ENCODE measurements at regions not wholly inside any gene's neighbourhood (a gene's known extent, or its start where the extent isn't known, plus 50 kb on each side); places are given as distances from the start of the nearest gene placed in this dataset.

DNA sequence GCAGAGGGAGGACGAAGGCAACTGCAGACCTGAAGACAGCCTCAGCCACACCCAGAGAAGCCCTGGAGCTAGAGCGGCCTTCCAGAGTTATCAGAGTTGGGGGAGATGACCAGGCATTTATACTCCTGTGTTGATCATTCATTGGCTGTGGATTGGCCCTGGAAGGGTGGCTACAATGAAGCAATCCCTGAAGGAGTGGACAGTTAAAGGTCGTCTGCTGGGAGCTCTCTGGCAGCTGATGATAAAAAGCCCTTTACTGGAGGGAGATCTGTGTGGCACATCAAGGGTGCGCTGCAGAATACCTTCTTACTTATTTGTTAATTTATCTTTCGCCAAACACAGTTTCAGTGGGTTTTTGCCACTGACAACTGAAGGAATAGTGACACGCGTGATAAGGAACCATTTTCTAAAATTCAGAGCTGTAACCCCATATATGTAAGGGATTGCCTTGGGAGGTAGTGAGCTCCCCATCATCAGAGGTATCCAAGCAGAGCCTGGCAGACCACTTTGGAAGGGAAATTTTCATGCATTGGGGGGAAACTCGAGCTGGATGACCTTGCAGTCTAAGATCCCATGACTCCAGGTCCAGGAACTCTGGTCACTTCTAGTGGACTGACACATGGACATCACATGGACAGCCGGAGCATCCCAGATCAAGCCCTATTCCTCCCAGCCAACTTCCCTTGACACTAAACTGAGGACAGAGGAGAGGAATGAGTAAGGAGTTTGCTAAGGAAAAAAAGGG is 126.4 kb upstream of the GADD45A start:
- in situ Hi-C loops (cut with MboI; ENCODE audit: low sequenced_read_pairs): no loop called here

GRCh38 chr1:67559222-67559700 is 125.7 kb upstream of the GADD45A start:
- in situ Hi-C loops (cut with MboI; ENCODE audit: low sequenced_read_pairs): no loop called here

DNA sequence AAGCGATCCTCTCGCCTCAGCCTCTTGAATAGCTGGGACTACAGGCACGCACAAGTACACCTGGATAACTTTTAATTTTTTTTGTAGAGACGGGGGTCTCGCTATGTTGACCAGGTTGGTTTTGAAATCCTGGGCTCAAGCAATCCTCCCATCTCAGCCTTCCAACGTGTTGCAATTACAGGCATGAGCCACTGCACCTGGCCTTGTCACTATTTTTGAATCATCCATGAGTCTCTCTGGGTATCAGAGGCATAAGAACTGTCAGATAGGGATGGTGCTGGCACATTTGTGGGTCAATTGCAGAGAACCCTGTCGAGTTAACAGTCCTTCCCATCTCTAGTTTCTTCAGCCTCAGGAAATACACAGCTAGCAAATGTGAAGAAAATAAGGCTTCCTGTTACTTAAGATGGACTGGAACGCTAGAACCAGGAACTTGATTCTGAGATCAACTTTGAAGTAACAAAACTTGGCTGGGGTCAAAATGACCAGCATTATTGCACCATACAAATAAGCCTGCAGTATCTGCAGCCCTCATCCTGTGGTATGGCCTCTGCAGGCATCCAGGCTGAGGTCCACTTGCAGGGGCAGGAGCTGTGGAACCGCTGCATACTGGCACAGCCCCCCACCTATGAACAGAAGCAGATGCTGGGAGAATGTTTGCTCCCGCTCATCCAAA is 124.3 kb upstream of the GADD45A start:
- in situ Hi-C loops (cut with MboI; ENCODE audit: low sequenced_read_pairs): no loop called here

GRCh38 chr1:67561704-67562113 is 123.3 kb upstream of the GADD45A start:
- in situ Hi-C loops (cut with MboI; ENCODE audit: low sequenced_read_pairs): no loop called here

DNA sequence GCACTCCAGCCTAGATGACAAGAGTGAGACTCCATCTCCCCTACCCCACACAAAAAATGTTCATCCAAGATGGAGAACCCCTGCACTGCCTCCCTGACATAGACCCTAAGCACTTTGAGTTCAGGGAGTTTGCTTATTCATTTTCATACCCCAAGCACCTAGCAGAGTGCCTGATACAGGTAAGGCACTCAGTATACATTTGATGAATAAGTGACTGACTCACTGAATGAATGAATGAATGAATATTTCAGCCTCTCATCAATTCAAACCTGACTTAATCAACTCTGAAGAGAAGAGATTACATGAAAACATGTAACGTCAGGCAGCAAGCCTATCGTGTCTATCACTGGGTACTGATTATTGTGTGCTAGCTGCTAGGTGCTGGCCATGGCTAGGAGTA is 121.3 kb upstream of the GADD45A start:
- in situ Hi-C loops (cut with MboI; ENCODE audit: low sequenced_read_pairs): no loop called here

DNA sequence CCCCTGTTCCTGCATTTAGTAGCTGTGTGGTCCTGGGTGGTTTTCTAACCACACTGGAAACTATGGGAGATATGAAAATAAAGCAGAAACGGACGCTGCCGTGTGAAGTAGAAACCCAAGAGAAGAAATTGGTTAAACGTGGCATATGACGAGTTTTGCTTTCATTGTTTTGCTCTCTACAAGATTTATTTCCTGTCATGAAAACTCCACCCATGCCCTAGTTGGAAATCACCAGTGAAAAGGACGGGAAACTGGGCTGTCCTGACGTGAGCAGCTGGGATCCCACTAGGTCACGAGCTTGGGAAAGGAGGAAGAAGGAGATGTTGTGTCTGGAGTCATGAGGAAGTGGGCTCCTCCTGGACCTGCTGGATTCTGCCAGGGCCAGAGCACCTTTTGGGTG is 120.8 kb upstream of the GADD45A start:
- in situ Hi-C loops (cut with MboI; ENCODE audit: low sequenced_read_pairs): no loop called here

GRCh38 chr1:67566803-67567377 is 118.1 kb upstream of the GADD45A start:
- in situ Hi-C loops (cut with MboI; ENCODE audit: low sequenced_read_pairs): no loop called here

- in situ Hi-C loops (cut with MboI; ENCODE audit: low sequenced_read_pairs): no loop called here
Measured at GRCh38 chr1:67570486-67571143, 114.4 kb upstream of the GADD45A start.

DNA sequence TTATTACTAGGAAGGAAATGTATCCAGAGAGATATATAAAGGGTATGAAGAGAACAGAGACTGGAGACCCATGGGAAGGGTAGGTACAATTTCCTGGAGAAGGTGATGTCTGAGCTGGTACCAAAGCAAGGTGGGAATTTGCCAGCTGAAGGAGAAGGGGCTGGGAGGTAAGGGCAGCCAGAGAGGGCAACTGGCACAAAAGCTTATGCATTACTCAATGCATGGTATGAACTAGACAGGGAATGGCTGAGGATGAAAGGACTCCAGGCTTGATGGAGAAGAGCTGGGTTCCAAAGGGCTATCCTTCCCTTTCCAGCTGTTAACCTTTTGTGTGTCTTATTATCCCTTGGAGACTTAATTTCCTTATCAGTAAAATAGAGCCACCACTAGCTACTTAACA is 113.6 kb upstream of the GADD45A start:
- in situ Hi-C loops (cut with MboI; ENCODE audit: low sequenced_read_pairs): no loop called here

GRCh38 chr1:67571901-67572593 is 113.0 kb upstream of the GADD45A start:
- in situ Hi-C loops (cut with MboI; ENCODE audit: low sequenced_read_pairs): no loop called here

DNA sequence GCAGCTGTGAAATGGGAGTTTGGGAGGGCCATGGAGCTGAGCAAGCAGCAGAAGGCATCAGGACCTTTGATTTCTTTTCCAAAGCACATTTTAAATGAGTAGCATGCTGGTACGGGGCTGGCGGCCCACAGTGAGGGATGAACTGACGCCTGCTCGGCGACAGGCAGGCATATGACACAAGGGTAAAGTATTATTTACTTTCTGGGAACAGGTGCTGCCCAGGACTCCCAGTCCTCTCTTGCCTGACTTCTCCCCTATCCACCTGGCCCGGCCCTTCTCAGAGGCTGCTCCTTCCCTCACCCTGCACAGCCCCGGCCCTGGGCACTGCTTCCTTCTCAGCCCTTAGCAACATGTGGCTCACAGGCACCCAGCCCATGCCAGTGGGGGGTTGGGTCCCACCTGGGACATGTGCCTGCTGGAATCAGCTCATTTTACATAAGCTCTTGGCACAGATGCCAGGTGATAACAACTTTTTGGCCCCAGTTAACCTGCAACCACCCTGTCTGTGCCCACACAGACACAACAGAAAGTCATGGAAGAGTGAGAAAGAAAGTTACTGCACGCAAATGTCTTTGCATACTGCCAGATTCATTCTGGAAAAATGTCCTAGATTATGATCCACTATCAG is 112.3 kb upstream of the GADD45A start:
- in situ Hi-C loops (cut with MboI; ENCODE audit: low sequenced_read_pairs): no loop called here

- in situ Hi-C loops (cut with MboI; ENCODE audit: low sequenced_read_pairs): no loop called here
Measured at GRCh38 chr1:67573311-67573872, 111.6 kb upstream of the GADD45A start.

DNA sequence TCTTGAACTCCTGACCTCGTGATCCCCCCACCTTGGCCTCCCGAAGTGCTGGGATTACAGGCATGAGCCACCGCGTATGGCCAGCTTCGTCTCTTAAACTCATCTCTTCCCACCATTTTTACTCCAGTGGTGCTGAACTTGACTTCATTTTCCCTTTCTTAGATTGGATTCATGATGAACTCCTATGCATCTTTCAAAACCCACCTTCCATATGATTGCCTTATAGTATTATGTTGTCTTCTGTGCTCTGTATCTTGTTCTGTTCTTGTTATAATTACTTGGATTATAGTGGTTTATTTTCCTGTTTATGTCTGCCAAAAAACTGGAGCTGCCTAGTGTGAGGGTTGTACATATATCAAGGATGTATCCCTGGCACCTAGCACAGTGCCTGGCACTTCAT is 110.8 kb upstream of the GADD45A start:
- in situ Hi-C loops (cut with MboI; ENCODE audit: low sequenced_read_pairs): no loop called here

DNA sequence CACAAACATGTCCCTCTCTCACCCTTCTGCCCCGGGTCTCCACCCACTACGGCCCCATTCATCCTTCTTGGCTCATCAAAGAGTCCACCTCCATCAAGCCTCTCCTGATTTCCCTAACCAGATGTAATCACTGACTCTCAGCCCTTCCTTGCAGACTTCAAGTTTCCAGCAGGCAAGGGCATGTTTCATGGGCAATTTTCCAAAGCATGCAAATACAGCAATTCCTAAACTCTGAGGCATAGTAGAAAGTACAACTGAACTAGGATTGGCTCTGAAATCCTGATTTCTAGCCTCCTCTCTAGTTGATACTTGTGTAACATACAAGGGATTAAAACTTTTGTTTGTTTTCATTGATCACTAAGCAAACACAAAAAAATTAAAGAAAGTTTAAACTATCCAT is 109.1 kb upstream of the GADD45A start:
- in situ Hi-C loops (cut with MboI; ENCODE audit: low sequenced_read_pairs): no loop called here

- in situ Hi-C loops (cut with MboI; ENCODE audit: low sequenced_read_pairs): no loop called here
Measured at GRCh38 chr1:67576474-67576873, 108.5 kb upstream of the GADD45A start.

GRCh38 chr1:67577646-67578045 is 107.4 kb upstream of the GADD45A start:
- in situ Hi-C loops (cut with MboI; ENCODE audit: low sequenced_read_pairs): no loop called here

DNA sequence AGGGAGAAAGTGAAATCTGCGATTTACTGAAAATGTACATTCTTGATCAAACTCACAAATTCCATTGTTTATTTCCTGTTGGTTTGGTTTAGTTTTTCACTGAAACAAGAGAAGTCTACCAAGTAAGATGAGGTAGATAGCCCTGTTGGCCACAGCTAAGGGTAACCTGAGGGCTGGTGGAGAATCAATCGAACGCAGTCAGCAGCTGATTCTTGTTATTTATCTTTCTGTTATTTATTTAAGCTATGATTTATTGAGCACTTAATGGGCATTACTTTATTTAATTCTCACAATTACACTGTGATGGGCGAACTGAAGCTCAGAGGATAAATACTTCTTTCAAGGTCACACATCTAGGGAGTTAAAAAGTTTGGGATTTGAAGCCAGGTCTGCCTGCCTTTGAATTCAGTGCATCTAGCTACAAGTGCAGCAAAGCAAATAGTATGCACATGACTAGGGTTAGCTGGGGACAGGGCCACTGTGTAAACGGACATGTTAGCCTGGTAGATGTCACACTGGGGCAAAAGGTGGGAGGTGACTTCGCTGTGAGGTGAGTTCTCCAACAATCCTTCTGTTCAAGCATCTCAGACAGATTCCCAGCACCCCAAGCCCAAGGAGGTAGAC is 106.5 kb upstream of the GADD45A start:
- in situ Hi-C loops (cut with MboI; ENCODE audit: low sequenced_read_pairs): no loop called here

GRCh38 chr1:67579623-67580394 is 105.2 kb upstream of the GADD45A start:
- in situ Hi-C loops (cut with MboI; ENCODE audit: low sequenced_read_pairs): no loop called here
